Nephron (organoid): ENCODE measurements at regions not wholly inside any gene's neighbourhood (a gene's known extent, or its start where the extent isn't known, plus 50 kb on each side); places are given as distances from the start of the nearest gene placed in this dataset.

Experiments used
- H3K27ac Mint-ChIP-seq, 3 experiments: 2 replicates each; pipeline ENCODE4 v1.8.0; 2020; ENCODE audit warnings: mixed read lengths in 3 of 3, mild to moderate bottlenecking in 2 of 3, moderate library complexity in 1 of 3
- H3K27me3 Mint-ChIP-seq: 2 replicates; pipeline ENCODE4 v1.8.0; 2021; ENCODE audit warnings: low read depth, mild to moderate bottlenecking, moderate library complexity, mixed read lengths
- H3K36me3 Mint-ChIP-seq: 2 replicates; pipeline ENCODE4 v1.8.0; 2020; ENCODE audit warnings: low read depth, mixed read lengths
- H3K4me1 Mint-ChIP-seq: 2 replicates; pipeline ENCODE4 v1.8.0; 2020; ENCODE audit warnings: mixed read lengths
- H3K4me3 Mint-ChIP-seq, 3 experiments: 2 replicates each; pipeline ENCODE4 v1.8.0; 2020; ENCODE audit warnings: mild to moderate bottlenecking in 3 of 3, mixed read lengths in 3 of 3, moderate library complexity in 2 of 3
- H3K9me3 Mint-ChIP-seq: 2 replicates; pipeline ENCODE4 v1.8.0; 2020; ENCODE audit warnings: mixed read lengths
- CTCF ChIP-seq, 3 experiments: fragments of 200-600 bp; sonication (generic); IDR thresholded peaks; one replicate each; pipeline ENCODE4 v1.5.0; 2021; ENCODE audit warnings: antibody characterized with exemption in 3 of 3; ENCODE audit not compliant: unreplicated experiment in 3 of 3

- H3K27ac Mint-ChIP-seq = peak overlapping the region; percentile 35 to 82 (median 44)
- no peak overlapping the region for H3K4me3 Mint-ChIP-seq
- no peak for TF ChIP-seq CTCF (IDR thresholded peaks at IDR 0.05; ENCODE audit: unreplicated experiment in 3 of 3)
- H3K9me3 Mint-ChIP-seq = peaks cover 7% of the 10 kb centered on the region
- H3K27me3 Mint-ChIP-seq = no peaks in the 10 kb centered on the region
- H3K4me1 Mint-ChIP-seq = peaks cover 17% of the 10 kb centered on the region
- no peaks in the 10 kb centered on the region for H3K36me3 Mint-ChIP-seq
These were observed 639.2 kb downstream of the RFPL4B start for GRCh38 chr6:112986321-112986720.

DNA sequence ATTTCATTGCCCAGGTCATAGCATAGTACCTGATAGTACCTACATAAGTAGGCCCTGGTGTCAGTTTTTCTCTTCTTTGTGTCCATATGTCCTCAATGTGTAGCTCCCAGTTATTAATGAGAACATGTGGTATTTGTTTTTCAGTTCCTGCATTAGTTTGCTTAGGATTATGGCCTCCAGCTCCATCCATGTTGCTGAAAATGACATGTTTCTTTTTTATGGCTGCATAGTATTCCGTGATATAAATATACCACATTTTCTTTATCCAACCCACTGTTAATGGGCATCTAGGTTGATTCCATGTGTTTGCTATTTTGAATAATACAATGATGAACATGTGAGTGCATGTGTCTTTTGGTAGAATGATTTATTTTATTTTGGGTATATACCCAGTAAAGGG is 641.6 kb downstream of the RFPL4B start:
- H3K4me3 Mint-ChIP-seq = no peak overlapping the region
- H3K27ac Mint-ChIP-seq = no peak overlapping the region
- H3K9me3 Mint-ChIP-seq = peaks cover 7% of the 10 kb centered on the region
- peaks cover 17% of the 10 kb centered on the region for H3K4me1 Mint-ChIP-seq
- no peaks in the 10 kb centered on the region for H3K36me3 Mint-ChIP-seq
- H3K27me3 Mint-ChIP-seq = no peaks in the 10 kb centered on the region
- no peak for TF ChIP-seq CTCF (IDR thresholded peaks at IDR 0.05; ENCODE audit: unreplicated experiment in 3 of 3)

GRCh38 chr6:112990971-112991370 is 643.8 kb downstream of the RFPL4B start:
- Mint-ChIP-seq H3K4me3 (no peak overlapping the region), H3K9me3 (peaks cover 7% of the 10 kb centered on the region), H3K27ac (no peak overlapping the region), H3K27me3 (no peaks in the 10 kb centered on the region), H3K4me1 (peaks cover 6% of the 10 kb centered on the region), H3K36me3 (no peaks in the 10 kb centered on the region)
- TF ChIP-seq CTCF (IDR thresholded peaks at IDR 0.05; ENCODE audit: unreplicated experiment in 3 of 3) = no peak

GRCh38 chr6:112991912-112992311 is 644.8 kb downstream of the RFPL4B start:
- peaks cover 7% of the 10 kb centered on the region for H3K9me3 Mint-ChIP-seq
- H3K36me3 Mint-ChIP-seq = no peaks in the 10 kb centered on the region
- no peak for TF ChIP-seq CTCF (IDR thresholded peaks at IDR 0.05; ENCODE audit: unreplicated experiment in 3 of 3)
- no peaks in the 10 kb centered on the region for H3K27me3 Mint-ChIP-seq
- no peak overlapping the region for H3K27ac Mint-ChIP-seq
- no peaks in the 10 kb centered on the region for H3K4me1 Mint-ChIP-seq
- no peak overlapping the region for H3K4me3 Mint-ChIP-seq

GRCh38 chr6:112997421-112998085 is 650.4 kb downstream of the RFPL4B start:
- Mint-ChIP-seq H3K27me3 (no peaks in the 10 kb centered on the region), H3K27ac (peak overlapping the region in 2 of 3 experiments; percentile 51 to 77), H3K4me3 (no peak overlapping the region), H3K9me3 (no peaks in the 10 kb centered on the region), H3K36me3 (no peaks in the 10 kb centered on the region), H3K4me1 (peaks cover 15% of the 10 kb centered on the region)
- TF ChIP-seq CTCF (IDR thresholded peaks at IDR 0.05; ENCODE audit: unreplicated experiment in 3 of 3) = no peak

- Mint-ChIP-seq H3K4me1 (peaks cover 16% of the 10 kb centered on the region), H3K27ac (peak overlapping the region in 1 of 3 experiments; percentile 56), H3K9me3 (no peaks in the 10 kb centered on the region), H3K4me3 (no peak overlapping the region), H3K27me3 (no peaks in the 10 kb centered on the region), H3K36me3 (no peaks in the 10 kb centered on the region)
- no peak for TF ChIP-seq CTCF (IDR thresholded peaks at IDR 0.05; ENCODE audit: unreplicated experiment in 3 of 3)
These were observed 656.9 kb downstream of the RFPL4B start for GRCh38 chr6:113004054-113004453.
